ENCODE measurements at regions not wholly inside any gene's neighbourhood (a gene's known extent, or its start where the extent isn't known, plus 50 kb on each side); places are given as distances from the start of the nearest gene placed in this dataset.
"Not testable (repeated sequence)": the region's sequence is repeated elsewhere in the genome, so short reads cannot be mapped to it uniquely, and the experiment has no call there.

- no peak for DNase-seq
Measured at GRCh38 chr1:102821707-102822106, 286.6 kb downstream of the COL11A1 start.

- DNase-seq = no peak
Measured at GRCh38 chr1:102800406-102800805, 307.9 kb downstream of the COL11A1 start.

GRCh38 chr1:102799496-102799895 is 308.8 kb downstream of the COL11A1 start:
- DNase-seq = no peak

GRCh38 chr1:102798718-102799117 is 309.6 kb downstream of the COL11A1 start:
- DNase-seq = no peak

- no peak for DNase-seq
Measured at GRCh38 chr1:102796429-102796828, 311.9 kb downstream of the COL11A1 start.

- no peak for DNase-seq
Measured at GRCh38 chr1:102790997-102791396, 317.3 kb downstream of the COL11A1 start.

- DNase-seq = not testable (repeated sequence)
Measured at GRCh38 chr1:102789951-102790350, 318.4 kb downstream of the COL11A1 start.

- DNase-seq = no peak
Measured at GRCh38 chr1:102783487-102783886, 324.8 kb downstream of the COL11A1 start.

GRCh38 chr1:102782144-102782543 is 326.2 kb downstream of the COL11A1 start:
- DNase-seq = no peak

GRCh38 chr1:102776071-102776470 is 332.3 kb downstream of the COL11A1 start:
- DNase-seq = peak; percentile 52

- no peak for DNase-seq
Measured at GRCh38 chr1:102772831-102773230, 335.5 kb downstream of the COL11A1 start.

- no peak for DNase-seq
Measured at GRCh38 chr1:102758418-102758817, 349.9 kb downstream of the COL11A1 start.

- DNase-seq = no peak
Measured at GRCh38 chr1:102757363-102757762, 351.0 kb downstream of the COL11A1 start.

GRCh38 chr1:102751111-102751510 is 357.2 kb downstream of the COL11A1 start:
- DNase-seq = no peak

- no peak for DNase-seq
Measured at GRCh38 chr1:102742426-102742825, 365.9 kb downstream of the COL11A1 start.

GRCh38 chr1:102733491-102734236 is 374.7 kb downstream of the COL11A1 start:
- DNase-seq = no peak

GRCh38 chr1:102732927-102733326 is 375.4 kb downstream of the COL11A1 start:
- no peak for DNase-seq

- no peak for DNase-seq
Measured at GRCh38 chr1:102726417-102726816, 381.9 kb downstream of the COL11A1 start.

GRCh38 chr1:102724741-102725140 is 383.6 kb downstream of the COL11A1 start:
- DNase-seq = no peak

GRCh38 chr1:102715150-102715549 is 393.2 kb downstream of the COL11A1 start:
- no peak for DNase-seq

GRCh38 chr1:102699524-102699923 is 408.8 kb downstream of the COL11A1 start:
- no peak for DNase-seq

GRCh38 chr1:102693345-102693744 is 415.0 kb downstream of the COL11A1 start:
- no peak for DNase-seq

GRCh38 chr1:102691592-102692090 is 416.7 kb downstream of the COL11A1 start:
- no peak for DNase-seq

GRCh38 chr1:102687383-102687782 is 420.9 kb downstream of the COL11A1 start:
- no peak for DNase-seq

GRCh38 chr1:102661481-102661880 is 446.8 kb downstream of the COL11A1 start:
- DNase-seq = no peak
